GM21717 (cell line): ENCODE measurements at regions not wholly inside any gene's neighbourhood (a gene's known extent, or its start where the extent isn't known, plus 50 kb on each side); places are given as distances from the start of the nearest gene placed in this dataset.
A peak's percentile ranks its signal among the peaks of the same experiment; 100 is the strongest.

Source experiments
- ATAC-seq: cut with Tn5 transposase; IDR thresholded peaks from one replicate; pipeline ENCODE4 v1.9.1; 2021; ENCODE audit warnings: mild to moderate bottlenecking, moderate library complexity; ENCODE audit not compliant: unreplicated experiment

GRCh38 chr5:56596155-56596554 is 219.2 kb upstream of the MAP3K1 start:
- ATAC-seq = no peak

- ATAC-seq = no peak
These were observed 219.8 kb upstream of the MAP3K1 start for GRCh38 chr5:56595566-56595965.

GRCh38 chr5:56594792-56595191 is 220.6 kb upstream of the MAP3K1 start:
- ATAC-seq = no peak

GRCh38 chr5:56591081-56591480 is 224.3 kb upstream of the MAP3K1 start:
- no peak for ATAC-seq

GRCh38 chr5:56589481-56589860 is 225.9 kb upstream of the MAP3K1 start:
- ATAC-seq = no peak

- ATAC-seq = peak; percentile 99
These were observed 226.5 kb upstream of the MAP3K1 start for GRCh38 chr5:56588636-56589480.

- ATAC-seq = no peak
These were observed 227.2 kb upstream of the MAP3K1 start for GRCh38 chr5:56588131-56588487.

GRCh38 chr5:56587381-56588130 is 227.8 kb upstream of the MAP3K1 start:
- no peak for ATAC-seq

GRCh38 chr5:56585999-56586691 is 229.2 kb upstream of the MAP3K1 start:
- ATAC-seq = no peak

- ATAC-seq = no peak
These were observed 229.9 kb upstream of the MAP3K1 start for GRCh38 chr5:56585461-56585860.

GRCh38 chr5:56581426-56581825 is 233.9 kb upstream of the MAP3K1 start:
- no peak for ATAC-seq

GRCh38 chr5:56580864-56581263 is 234.5 kb upstream of the MAP3K1 start:
- ATAC-seq = no peak

GRCh38 chr5:56575821-56576220 is 239.5 kb upstream of the MAP3K1 start:
- ATAC-seq = no peak

- no peak for ATAC-seq
These were observed 240.6 kb upstream of the MAP3K1 start for GRCh38 chr5:56574778-56575177.

GRCh38 chr5:56569566-56569965 is 245.8 kb upstream of the MAP3K1 start:
- no peak for ATAC-seq

- no peak for ATAC-seq
These were observed 246.3 kb upstream of the MAP3K1 start for GRCh38 chr5:56569076-56569475.

GRCh38 chr5:56567278-56567677 is 248.1 kb upstream of the MAP3K1 start:
- no peak for ATAC-seq

- ATAC-seq = no peak
These were observed 248.7 kb upstream of the MAP3K1 start for GRCh38 chr5:56566374-56567249.

GRCh38 chr5:56565644-56566043 is 249.7 kb upstream of the MAP3K1 start:
- ATAC-seq = no peak

- ATAC-seq = no peak
These were observed 250.1 kb upstream of the MAP3K1 start for GRCh38 chr5:56565283-56565615.
